ENCODE measurements at regions not wholly inside any gene's neighbourhood (a gene's known extent, or its start where the extent isn't known, plus 50 kb on each side); places are given as distances from the start of the nearest gene placed in this dataset.

- no peaks in the 10 kb centered on the region for H3K9me3 ChIP-seq (ENCODE audit: control insufficient read depth, insufficient read depth, low read length)
- intact Hi-C loops (cut with micrococcal nuclease): no loop called here
- no peak overlapping the region for H3K4me3 ChIP-seq (ENCODE audit: low read length)
- Mint-ChIP-seq H3K4me1 (no peaks in the 10 kb centered on the region), H3K36me3 (no peaks in the 10 kb centered on the region), H3K4me3 (no peak overlapping the region), H3K27me3 (ENCODE audit: low read depth in 2 of 2) (peaks cover 14 to 16% of the 10 kb centered on the region in 2 donors), H3K9me3 (no peaks in the 10 kb centered on the region), H3K27ac (no peak overlapping the region)
- H3K27ac ChIP-seq (ENCODE audit: low read length): no peak overlapping the region
- H3K4me1 ChIP-seq (ENCODE audit: control insufficient read depth, insufficient read depth, low read length): no peaks in the 10 kb centered on the region
- 73% methylated on average over 1 of the region's 2 CpGs for WGBS (ENCODE audit: insufficient coverage)
- H3K36me3 ChIP-seq (ENCODE audit: control insufficient read depth, insufficient read depth, low read length): no peaks in the 10 kb centered on the region
- H3K27me3 ChIP-seq (ENCODE audit: control insufficient read depth, insufficient read depth, low read length): no peaks in the 10 kb centered on the region
- ATAC-seq: no peak
- TF ChIP-seq CTCF (IDR thresholded peaks at IDR 0.05): no peak
- DNase-seq: no peak
Measured at GRCh38 chr3:194858382-194858781, 172.7 kb downstream of the FAM43A start.

- H3K36me3 ChIP-seq (ENCODE audit: control insufficient read depth, insufficient read depth, low read length): no peaks in the 10 kb centered on the region
- Mint-ChIP-seq H3K4me3 (no peak overlapping the region), H3K9me3 (no peaks in the 10 kb centered on the region), H3K4me1 (no peaks in the 10 kb centered on the region), H3K27me3 (ENCODE audit: low read depth in 2 of 2) (peaks cover 16 to 21% of the 10 kb centered on the region in 2 donors), H3K36me3 (no peaks in the 10 kb centered on the region), H3K27ac (no peak overlapping the region)
- no peaks in the 10 kb centered on the region for H3K9me3 ChIP-seq (ENCODE audit: control insufficient read depth, insufficient read depth, low read length)
- ATAC-seq: no peak
- H3K27me3 ChIP-seq (ENCODE audit: control insufficient read depth, insufficient read depth, low read length): no peaks in the 10 kb centered on the region
- TF ChIP-seq CTCF (IDR thresholded peaks at IDR 0.05): no peak
- no peak for DNase-seq
- H3K27ac ChIP-seq (ENCODE audit: low read length): no peak overlapping the region
- intact Hi-C loops (cut with micrococcal nuclease): no loop called here
- no peak overlapping the region for H3K4me3 ChIP-seq (ENCODE audit: low read length)
- 91% methylated on average over 9 of the region's 9 CpGs for WGBS (ENCODE audit: insufficient coverage)
- H3K4me1 ChIP-seq (ENCODE audit: control insufficient read depth, insufficient read depth, low read length): no peaks in the 10 kb centered on the region
Measured at GRCh38 chr3:194860725-194861124, 175.0 kb downstream of the FAM43A start.

- DNase-seq (no peak), ATAC-seq (peak in 1 of 3 donors; percentile 19)
- H3K27ac ChIP-seq (ENCODE audit: low read length): no peak overlapping the region
Measured at GRCh38 chr3:194861375-194861774, 175.7 kb downstream of the FAM43A start.

More at GRCh38 chr3:194861375-194861774, 175.7 kb downstream of the FAM43A start:
- Mint-ChIP-seq H3K4me3 (no peak overlapping the region), H3K9me3 (no peaks in the 10 kb centered on the region), H3K27me3 (ENCODE audit: low read depth in 2 of 2) (peaks cover 16 to 28% of the 10 kb centered on the region in 2 donors), H3K36me3 (no peaks in the 10 kb centered on the region), H3K27ac (no peak overlapping the region), H3K4me1 (no peaks in the 10 kb centered on the region)
- TF ChIP-seq CTCF (IDR thresholded peaks at IDR 0.05): no peak
- 15% methylated on average over 1 of the region's 4 CpGs for whole genome bisulfite sequencing (ENCODE audit: insufficient coverage)
- intact Hi-C loops (cut with micrococcal nuclease): no loop called here
- Histone ChIP-seq H3K36me3 (ENCODE audit: control insufficient read depth, insufficient read depth, low read length) (no peaks in the 10 kb centered on the region), H3K4me1 (ENCODE audit: control insufficient read depth, insufficient read depth, low read length) (no peaks in the 10 kb centered on the region), H3K27me3 (ENCODE audit: control insufficient read depth, insufficient read depth, low read length) (no peaks in the 10 kb centered on the region), H3K4me3 (ENCODE audit: low read length) (no peak overlapping the region), H3K9me3 (ENCODE audit: control insufficient read depth, insufficient read depth, low read length) (no peaks in the 10 kb centered on the region)
